GM12891 (cell line): ENCODE measurements at regions not wholly inside any gene's neighbourhood (a gene's known extent, or its start where the extent isn't known, plus 50 kb on each side); places are given as distances from the start of the nearest gene placed in this dataset.
"Not testable (repeated sequence)": the region's sequence is repeated elsewhere in the genome, so short reads cannot be mapped to it uniquely, and the experiment has no call there.

Experiments used
- DNase-seq: peaks from one replicate; pipeline ENCODE4 v3.0.0; 2011; ENCODE audit warnings: low spot score; ENCODE audit not compliant: insufficient read length
- FAIRE-seq: peaks from 2 replicates; lab custom pipeline; 2011; peaks lifted over from hg19 to GRCh38; lab: Jason Lieb, UNC
- PAX5 ChIP-seq: IDR thresholded peaks from 2 replicates; pipeline ENCODE4 v1.6.1; 2011; ENCODE audit warnings: low read length, moderate library complexity, mild to moderate bottlenecking; ENCODE audit not compliant: insufficient read depth, severe bottlenecking
- POLR2A ChIP-seq: IDR thresholded peaks from 2 replicates; pipeline ENCODE4 v1.6.1; 2011; ENCODE audit warnings: low read depth, low read length, control low read depth
- POLR2AphosphoS5 ChIP-seq: IDR thresholded peaks from 2 replicates; pipeline ENCODE4 v1.6.1; 2011; ENCODE audit warnings: low read depth, low read length, control low read depth
- POU2F2 ChIP-seq: IDR thresholded peaks from 2 replicates; pipeline ENCODE4 v1.6.1; 2011; ENCODE audit warnings: low read depth, mild to moderate bottlenecking, control low read depth, low read length, moderate library complexity
- SPI1 ChIP-seq: IDR thresholded peaks from 2 replicates; pipeline ENCODE4 v1.6.1; 2011; ENCODE audit warnings: low read depth, low read length, control low read depth
- TAF1 ChIP-seq: IDR thresholded peaks from 2 replicates; pipeline ENCODE4 v1.6.1; 2011; ENCODE audit warnings: low read depth, low read length, control low read depth

DNA sequence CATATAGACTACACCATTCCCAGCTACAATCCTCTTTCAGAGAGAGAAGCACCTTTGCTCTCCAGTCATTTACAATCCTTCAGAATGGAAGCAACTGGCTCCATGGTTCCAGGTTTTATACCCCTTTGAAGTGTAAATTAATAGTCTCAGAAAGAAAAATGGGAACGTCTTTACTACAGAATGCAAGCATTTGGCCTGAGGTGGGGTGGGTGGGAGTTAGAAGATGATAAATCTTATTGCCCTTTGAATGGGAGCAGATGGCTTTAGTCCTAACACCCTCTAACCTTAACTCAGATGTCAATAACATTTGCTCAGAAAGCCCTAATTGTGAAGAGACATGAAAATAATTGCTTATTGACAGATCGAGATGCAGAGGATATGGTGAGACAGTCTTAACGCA, 84.2 kb upstream of the KCNMA1 start:
- no peak for TF ChIP-seq POLR2AphosphoS5
- no peak for TF ChIP-seq PAX5
- TF ChIP-seq TAF1 = no peak
- no peak for TF ChIP-seq POU2F2
- no peak for FAIRE-seq
- DNase-seq = no peak

DNA sequence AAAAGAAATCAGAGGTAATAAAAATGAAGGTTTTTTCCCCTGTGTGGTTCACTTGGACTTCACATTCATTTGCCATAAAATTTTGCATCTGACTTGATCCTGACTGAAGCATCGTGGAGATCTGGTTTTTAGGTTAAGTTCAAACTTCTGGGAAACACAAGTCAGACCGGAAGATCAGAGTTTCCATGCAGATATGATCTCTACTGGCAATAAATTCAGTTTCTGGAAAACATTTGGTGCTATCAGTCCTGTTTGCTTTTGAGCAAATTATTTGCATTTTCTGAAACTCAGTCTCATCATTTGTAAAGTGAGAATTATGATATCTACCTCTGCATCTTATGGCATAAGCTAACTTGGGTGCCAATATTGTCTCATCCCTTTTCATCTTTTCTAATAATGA, 81.3 kb upstream of the KCNMA1 start:
- TF ChIP-seq POLR2AphosphoS5 (no peak), PAX5 (no peak), POU2F2 (no peak), TAF1 (no peak), POLR2A (no peak), SPI1 (no peak)
- DNase-seq (no peak), FAIRE-seq (no peak)

DNA sequence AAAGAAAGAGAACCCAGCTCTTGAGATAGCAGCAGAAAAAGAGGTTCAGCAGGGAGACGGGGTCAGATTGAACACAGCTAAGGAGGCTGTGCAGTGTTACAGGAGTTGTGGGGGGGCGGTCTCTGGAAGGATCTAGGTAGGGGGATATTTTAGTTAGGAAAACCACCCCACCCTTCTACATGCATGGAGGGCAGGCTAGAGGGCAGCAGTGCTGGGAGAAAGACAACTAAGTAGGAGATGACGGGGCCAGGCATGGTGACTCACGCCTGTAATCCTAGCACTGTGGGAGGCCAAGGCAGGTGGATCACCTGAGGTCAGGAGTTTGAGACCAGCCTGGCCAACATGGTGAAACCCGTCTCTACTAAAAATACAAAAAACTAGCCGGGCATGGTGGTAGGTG, 80.7 kb upstream of the KCNMA1 start:
- not testable (repeated sequence) for FAIRE-seq, DNase-seq

DNA sequence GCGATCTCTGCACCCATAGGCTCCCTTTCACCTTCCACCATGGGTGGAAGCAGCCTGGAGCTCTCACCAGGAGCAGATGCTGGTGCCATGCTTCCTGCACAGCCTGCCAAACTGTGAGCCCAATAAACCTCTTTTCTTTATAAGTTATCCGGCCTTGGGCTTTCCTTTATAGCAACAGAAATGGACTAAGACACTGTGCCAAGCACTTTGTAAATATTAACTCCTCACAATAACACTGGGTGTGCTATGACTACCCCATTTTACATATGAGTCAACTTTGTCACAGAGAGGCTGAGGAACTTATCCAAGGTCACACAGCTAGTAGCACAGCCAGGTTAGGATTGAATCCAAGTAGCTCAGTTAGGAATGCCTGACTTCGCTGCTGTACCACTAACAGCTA, 79.7 kb upstream of the KCNMA1 start:
- TF ChIP-seq POLR2A (no peak), SPI1 (no peak), POU2F2 (no peak), TAF1 (no peak), POLR2AphosphoS5 (no peak), PAX5 (no peak)
- DNase-seq (no peak), FAIRE-seq (no peak)

DNA sequence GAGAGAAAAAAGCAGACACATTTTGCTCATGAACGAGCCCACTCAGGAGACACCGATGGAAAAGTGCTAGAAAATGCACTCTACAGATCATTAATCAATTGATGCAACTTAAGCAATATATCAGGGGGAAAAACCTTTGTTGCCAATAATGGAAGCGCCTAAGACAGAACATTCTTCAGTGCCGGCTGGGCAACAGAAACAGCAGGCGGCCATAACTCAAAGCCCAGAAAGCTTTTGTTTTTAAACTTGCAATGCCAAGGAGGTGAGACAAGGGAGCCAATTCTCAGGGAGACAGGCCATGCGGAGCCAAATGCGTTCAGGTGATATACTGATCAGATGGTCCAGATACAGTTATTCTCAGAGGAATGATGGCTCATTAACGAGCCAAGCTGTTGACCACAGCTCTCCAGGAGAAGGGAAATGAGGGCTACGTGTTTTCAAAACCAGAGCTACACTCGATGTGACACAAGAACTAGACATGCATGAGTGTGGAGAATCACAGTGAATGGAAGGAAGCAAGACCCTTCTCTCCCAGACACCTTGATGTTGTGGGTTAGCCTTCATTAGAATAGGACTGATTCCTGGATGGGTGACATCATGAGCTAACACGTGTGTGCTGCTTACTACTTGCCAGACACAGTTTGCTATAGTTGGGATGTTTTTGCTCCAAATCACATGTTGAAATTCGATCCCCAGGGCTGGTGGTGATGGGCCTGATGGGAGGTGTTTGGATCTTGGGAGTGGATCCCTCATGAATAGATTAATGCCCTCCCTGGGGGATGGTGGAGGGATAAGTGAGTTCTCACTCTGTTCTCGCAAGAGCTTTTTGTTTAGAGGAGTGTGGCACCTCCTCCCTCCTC, 79.1 kb upstream of the KCNMA1 start:
- TF ChIP-seq POU2F2 (no peak), PAX5 (no peak), POLR2A (no peak), TAF1 (no peak), SPI1 (no peak), POLR2AphosphoS5 (no peak)
- no peak for FAIRE-seq
- no peak for DNase-seq

- no peak for FAIRE-seq
- TF ChIP-seq TAF1 (no peak), POU2F2 (no peak), SPI1 (no peak), PAX5 (no peak), POLR2A (no peak), POLR2AphosphoS5 (no peak)
Measured at GRCh38 chr10:77715536-77715935, 77.9 kb upstream of the KCNMA1 start.

GRCh38 chr10:77715088-77715487, 77.5 kb upstream of the KCNMA1 start:
- no peak for DNase-seq
- TF ChIP-seq POLR2A = no peak
- TF ChIP-seq SPI1 = no peak
- no peak for TF ChIP-seq PAX5
- no peak for TF ChIP-seq POU2F2
- TF ChIP-seq POLR2AphosphoS5 = no peak
- TF ChIP-seq TAF1 = no peak
- FAIRE-seq = no peak

More at GRCh38 chr10:77715536-77715935, 77.9 kb upstream of the KCNMA1 start:
- DNase-seq = no peak

- DNase-seq (no peak), FAIRE-seq (no peak)
- TF ChIP-seq POLR2A (no peak), PAX5 (no peak), SPI1 (no peak), TAF1 (no peak)
Measured at GRCh38 chr10:77713521-77714280, 76.1 kb upstream of the KCNMA1 start.

DNA sequence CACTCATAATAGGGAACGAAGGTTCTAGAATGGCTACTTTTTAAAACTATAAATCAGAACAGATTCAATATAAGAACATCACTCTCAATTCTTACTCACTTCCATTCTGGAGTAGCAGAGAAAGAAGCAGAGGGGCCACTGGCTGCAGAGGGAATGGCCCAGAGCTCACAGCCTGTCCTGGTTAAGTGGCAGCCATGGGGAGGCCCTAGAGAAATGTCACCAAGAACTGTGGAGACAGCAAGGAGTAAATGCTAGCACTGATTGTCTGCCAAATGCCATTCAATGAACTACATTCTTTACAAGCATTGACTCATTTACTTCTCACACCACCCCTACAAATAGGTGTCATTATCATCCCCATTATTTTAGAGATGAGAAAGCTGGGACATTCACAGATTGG, 74.6 kb upstream of the KCNMA1 start:
- no peak for FAIRE-seq
- TF ChIP-seq TAF1 (no peak), POLR2AphosphoS5 (no peak), POLR2A (no peak), PAX5 (no peak), SPI1 (no peak), POU2F2 (no peak)

GRCh38 chr10:77711683-77712049, 74.1 kb upstream of the KCNMA1 start:
- FAIRE-seq = no peak
- DNase-seq = no peak
- TF ChIP-seq SPI1 (no peak), TAF1 (no peak)

More for the DNA sequence above, 74.6 kb upstream of the KCNMA1 start:
- no peak for DNase-seq
